SK-N-SH treated with all-trans-retinoic acid at 6 μM for 48 hours (cell line): ENCODE measurements at regions not wholly inside any gene's neighbourhood (a gene's known extent, or its start where the extent isn't known, plus 50 kb on each side); places are given as distances from the start of the nearest gene placed in this dataset.

Experiments
- ATAC-seq: fragments of 200-7000 bp; cut with Tn5 transposase; 3 replicates; pipeline ENCODE4 v1.9.1; 2020; ENCODE audit warnings: mild to moderate bottlenecking, moderate library complexity
- ARNTL ChIP-seq: fragments of 450-650 bp; formaldehyde crosslinking; IDR thresholded peaks from 2 replicates; pipeline ENCODE4 v1.5.0; 2020; ENCODE audit warnings: low read depth, mild to moderate bottlenecking, moderate library complexity, borderline replicate concordance
- BACH2 ChIP-seq: fragments of 250-450 bp; sonication (Bioruptor Pico); IDR thresholded peaks from 2 replicates; pipeline ENCODE4 v1.9.0; 2021; ENCODE audit warnings: mild to moderate bottlenecking, borderline replicate concordance
- CREB5 ChIP-seq: fragments of 250-450 bp; sonication (Bioruptor Pico); IDR thresholded peaks from 2 replicates; pipeline ENCODE4 v1.5.1; 2020; ENCODE audit warnings: low read depth, mild to moderate bottlenecking, moderate library complexity
- CSDC2 ChIP-seq: fragments of 250-450 bp; sonication (Bioruptor Pico); IDR thresholded peaks from 2 replicates; pipeline ENCODE4 v1.5.0; 2020; ENCODE audit warnings: mild to moderate bottlenecking, moderate library complexity
- ESRRG ChIP-seq: fragments of 250-450 bp; sonication (Bioruptor Pico); IDR thresholded peaks from 2 replicates; pipeline ENCODE4 v1.6.1; 2021; ENCODE audit warnings: mild to moderate bottlenecking
- GLIS3 ChIP-seq: fragments of 250-450 bp; sonication (Bioruptor Pico); IDR thresholded peaks from 2 replicates; pipeline ENCODE4 v1.5.0; 2020; ENCODE audit warnings: mild to moderate bottlenecking, moderate library complexity
- ISL1 ChIP-seq: fragments of 250-450 bp; sonication (Bioruptor Pico); IDR thresholded peaks from 2 replicates; pipeline ENCODE4 v2.1.2; 2022; ENCODE audit warnings: mild to moderate bottlenecking, moderate library complexity
- OSR1 ChIP-seq: fragments of 250-450 bp; sonication (Bioruptor Pico); IDR thresholded peaks from 2 replicates; pipeline ENCODE4 v1.8.0; 2022; ENCODE audit warnings: moderate library complexity, mild to moderate bottlenecking, inconsistent platforms
- PATZ1 ChIP-seq: fragments of 250-450 bp; sonication (Bioruptor Pico); IDR thresholded peaks from 2 replicates; pipeline ENCODE4 v1.8.0; 2020; ENCODE audit warnings: mild to moderate bottlenecking, moderate library complexity, borderline replicate concordance
- POU6F1 ChIP-seq: fragments of 250-450 bp; sonication (Bioruptor Pico); IDR thresholded peaks from 2 replicates; pipeline ENCODE4 v1.8.0; 2021; ENCODE audit warnings: low read depth, mild to moderate bottlenecking, moderate library complexity, borderline replicate concordance
- PPARA ChIP-seq: fragments of 250-450 bp; sonication (Bioruptor Pico); IDR thresholded peaks from 2 replicates; pipeline ENCODE4 v1.5.0; 2020; ENCODE audit warnings: mild to moderate bottlenecking, borderline replicate concordance
- RARB ChIP-seq: fragments of 250-450 bp; sonication (Bioruptor Pico); IDR thresholded peaks from 2 replicates; pipeline ENCODE4 v1.8.0; 2021; ENCODE audit warnings: mild to moderate bottlenecking, moderate library complexity
- SNAI2 ChIP-seq: fragments of 250-450 bp; sonication (Bioruptor Pico); IDR thresholded peaks from 2 replicates; pipeline ENCODE4 v1.5.0; 2020; ENCODE audit warnings: mild to moderate bottlenecking, moderate library complexity
- TCF4 ChIP-seq: fragments of 250-450 bp; sonication (Bioruptor Pico); IDR thresholded peaks from 2 replicates; pipeline ENCODE4 v1.8.0; 2021; ENCODE audit warnings: mild to moderate bottlenecking, moderate library complexity, borderline replicate concordance
- TOX ChIP-seq: fragments of 250-450 bp; sonication (Bioruptor Pico); IDR thresholded peaks from 2 replicates; pipeline ENCODE4 v1.8.0; 2021; ENCODE audit warnings: mild to moderate bottlenecking, moderate library complexity, borderline replicate concordance
- ZC3H10 ChIP-seq: fragments of 250-450 bp; sonication (Bioruptor Pico); IDR thresholded peaks from 2 replicates; pipeline ENCODE4 v1.5.1; 2021; ENCODE audit warnings: mild to moderate bottlenecking, moderate library complexity
- ZFP3 ChIP-seq: fragments of 250-450 bp; sonication (Bioruptor Pico); IDR thresholded peaks from 2 replicates; pipeline ENCODE4 v1.5.0; 2020; ENCODE audit warnings: mild to moderate bottlenecking, moderate library complexity
- ZFP30 ChIP-seq: fragments of 450-650 bp; formaldehyde crosslinking; IDR thresholded peaks from 2 replicates; pipeline ENCODE4 v1.5.0; 2022; ENCODE audit warnings: mild to moderate bottlenecking, moderate library complexity
- ZNF565 ChIP-seq: fragments of 450-650 bp; formaldehyde crosslinking; conservative IDR thresholded peaks from 2 replicates; pipeline ENCODE4 v1.5.0; 2020; ENCODE audit warnings: low read depth, mild to moderate bottlenecking, moderate library complexity
- ZNF70 ChIP-seq: fragments of 450-650 bp; formaldehyde crosslinking; IDR thresholded peaks from 2 replicates; pipeline ENCODE4 v1.5.0; 2020; ENCODE audit warnings: mild to moderate bottlenecking, moderate library complexity
- ZNF8 ChIP-seq: fragments of 450-650 bp; formaldehyde crosslinking; IDR thresholded peaks from 2 replicates; pipeline ENCODE4 v1.5.0; 2020; ENCODE audit warnings: mild to moderate bottlenecking, moderate library complexity
- TF ChIP-seq, protein P1 (sequence below): fragments of 250-450 bp; sonication (Bioruptor Pico); IDR thresholded peaks from 2 replicates; pipeline ENCODE4 v1.5.0; 2020; ENCODE audit warnings: mild to moderate bottlenecking, moderate library complexity
- TF ChIP-seq, protein P2 (sequence below): fragments of 250-450 bp; sonication (Bioruptor Pico); IDR thresholded peaks from 2 replicates; pipeline ENCODE4 v1.5.1; 2021; ENCODE audit warnings: mild to moderate bottlenecking, moderate library complexity

GRCh38 chr2:164412831-164413230 lies 208.5 kb downstream of the GRB14 start:
- no peak for TF ChIP-seq ZNF565
- TF ChIP-seq ZNF70 (CRISPR knock-in tag), result no peak
- no peak for TF ChIP-seq ARNTL (CRISPR knock-in tag)
- TF ChIP-seq ZC3H10 (CRISPR knock-in tag), result no peak
- no peak for TF ChIP-seq GLIS3 (CRISPR knock-in tag)
- TF ChIP-seq, protein P1, sequence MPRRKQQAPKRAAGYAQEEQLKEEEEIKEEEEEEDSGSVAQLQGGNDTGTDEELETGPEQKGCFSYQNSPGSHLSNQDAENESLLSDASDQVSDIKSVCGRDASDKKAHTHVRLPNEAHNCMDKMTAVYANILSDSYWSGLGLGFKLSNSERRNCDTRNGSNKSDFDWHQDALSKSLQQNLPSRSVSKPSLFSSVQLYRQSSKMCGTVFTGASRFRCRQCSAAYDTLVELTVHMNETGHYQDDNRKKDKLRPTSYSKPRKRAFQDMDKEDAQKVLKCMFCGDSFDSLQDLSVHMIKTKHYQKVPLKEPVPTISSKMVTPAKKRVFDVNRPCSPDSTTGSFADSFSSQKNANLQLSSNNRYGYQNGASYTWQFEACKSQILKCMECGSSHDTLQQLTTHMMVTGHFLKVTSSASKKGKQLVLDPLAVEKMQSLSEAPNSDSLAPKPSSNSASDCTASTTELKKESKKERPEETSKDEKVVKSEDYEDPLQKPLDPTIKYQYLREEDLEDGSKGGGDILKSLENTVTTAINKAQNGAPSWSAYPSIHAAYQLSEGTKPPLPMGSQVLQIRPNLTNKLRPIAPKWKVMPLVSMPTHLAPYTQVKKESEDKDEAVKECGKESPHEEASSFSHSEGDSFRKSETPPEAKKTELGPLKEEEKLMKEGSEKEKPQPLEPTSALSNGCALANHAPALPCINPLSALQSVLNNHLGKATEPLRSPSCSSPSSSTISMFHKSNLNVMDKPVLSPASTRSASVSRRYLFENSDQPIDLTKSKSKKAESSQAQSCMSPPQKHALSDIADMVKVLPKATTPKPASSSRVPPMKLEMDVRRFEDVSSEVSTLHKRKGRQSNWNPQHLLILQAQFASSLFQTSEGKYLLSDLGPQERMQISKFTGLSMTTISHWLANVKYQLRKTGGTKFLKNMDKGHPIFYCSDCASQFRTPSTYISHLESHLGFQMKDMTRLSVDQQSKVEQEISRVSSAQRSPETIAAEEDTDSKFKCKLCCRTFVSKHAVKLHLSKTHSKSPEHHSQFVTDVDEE (CRISPR knock-in tag), result no peak
- TF ChIP-seq ISL1, result no peak
- no peak for TF ChIP-seq POU6F1 (CRISPR knock-in tag)
- no peak for TF ChIP-seq BACH2
- TF ChIP-seq PATZ1 (CRISPR knock-in tag), result no peak
- no peak for TF ChIP-seq TOX
- no peak for TF ChIP-seq SNAI2 (CRISPR knock-in tag)
- no peak for TF ChIP-seq RARB (CRISPR knock-in tag)
- TF ChIP-seq TCF4 (CRISPR knock-in tag), result no peak
- TF ChIP-seq, protein P2, sequence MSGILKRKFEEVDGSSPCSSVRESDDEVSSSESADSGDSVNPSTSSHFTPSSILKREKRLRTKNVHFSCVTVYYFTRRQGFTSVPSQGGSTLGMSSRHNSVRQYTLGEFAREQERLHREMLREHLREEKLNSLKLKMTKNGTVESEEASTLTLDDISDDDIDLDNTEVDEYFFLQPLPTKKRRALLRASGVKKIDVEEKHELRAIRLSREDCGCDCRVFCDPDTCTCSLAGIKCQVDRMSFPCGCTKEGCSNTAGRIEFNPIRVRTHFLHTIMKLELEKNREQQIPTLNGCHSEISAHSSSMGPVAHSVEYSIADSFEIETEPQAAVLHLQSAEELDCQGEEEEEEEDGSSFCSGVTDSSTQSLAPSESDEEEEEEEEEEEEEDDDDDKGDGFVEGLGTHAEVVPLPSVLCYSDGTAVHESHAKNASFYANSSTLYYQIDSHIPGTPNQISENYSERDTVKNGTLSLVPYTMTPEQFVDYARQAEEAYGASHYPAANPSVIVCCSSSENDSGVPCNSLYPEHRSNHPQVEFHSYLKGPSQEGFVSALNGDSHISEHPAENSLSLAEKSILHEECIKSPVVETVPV (CRISPR knock-in tag), result no peak
- no peak for TF ChIP-seq ZNF8
- TF ChIP-seq ESRRG (CRISPR knock-in tag), result no peak
- TF ChIP-seq ZFP30 (CRISPR knock-in tag), result no peak
- no peak for TF ChIP-seq OSR1 (CRISPR knock-in tag)
- TF ChIP-seq CSDC2 (CRISPR knock-in tag), result no peak
- ATAC-seq, result no peak

DNA sequence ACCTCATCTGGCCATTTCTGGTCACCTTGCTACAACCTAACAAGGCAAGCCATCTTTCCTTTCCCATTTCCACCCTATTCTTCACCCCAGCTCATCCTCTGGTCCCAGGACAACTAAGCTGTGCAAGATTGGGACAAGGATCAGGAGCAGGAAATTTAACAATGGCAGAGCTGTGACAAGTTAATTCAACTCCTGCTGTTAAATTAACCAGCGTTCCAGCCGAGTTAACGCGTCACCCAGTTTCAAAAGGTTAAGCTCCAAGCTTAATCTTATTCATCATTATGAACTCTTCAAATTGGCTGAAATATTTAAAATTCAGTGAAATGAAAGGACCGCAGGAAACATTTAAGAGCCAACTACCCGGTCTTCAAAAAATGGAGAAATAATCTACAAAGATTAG lies 231.9 kb downstream of the GRB14 start:
- ATAC-seq, result no peak
- TF ChIP-seq BACH2 (no peak), CREB5 (no peak), PPARA (no peak), TCF4 (CRISPR knock-in tag) (no peak), POU6F1 (CRISPR knock-in tag) (no peak), ZFP3 (CRISPR knock-in tag) (no peak), SNAI2 (CRISPR knock-in tag) (no peak), ARNTL (CRISPR knock-in tag) (no peak)
- TF ChIP-seq, protein P2 (CRISPR knock-in tag), result no peak
